ENCODE measurements at regions not wholly inside any gene's neighbourhood (a gene's known extent, or its start where the extent isn't known, plus 50 kb on each side); places are given as distances from the start of the nearest gene placed in this dataset.

DNA sequence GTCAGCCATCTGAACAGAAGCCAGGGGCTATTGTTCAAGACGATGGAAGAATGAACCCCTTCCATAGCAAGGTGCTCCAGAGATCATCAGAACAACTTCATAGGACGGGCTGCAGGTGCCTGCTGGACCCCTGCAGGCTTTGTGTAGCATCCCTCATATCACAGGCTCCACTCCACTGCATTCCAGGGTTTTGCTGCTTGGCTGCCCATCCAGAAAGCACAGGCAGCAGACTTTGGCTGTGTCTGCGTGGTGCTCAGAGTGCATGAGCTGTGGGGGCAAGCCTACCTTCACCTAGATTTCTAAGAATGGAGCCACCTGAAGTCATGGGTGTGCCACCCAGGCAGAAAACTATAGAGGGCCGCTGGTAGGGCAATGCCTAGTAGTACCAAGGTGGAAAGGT is 93.9 kb upstream of the NLRP1 start:
- TF ChIP-seq, protein P1, sequence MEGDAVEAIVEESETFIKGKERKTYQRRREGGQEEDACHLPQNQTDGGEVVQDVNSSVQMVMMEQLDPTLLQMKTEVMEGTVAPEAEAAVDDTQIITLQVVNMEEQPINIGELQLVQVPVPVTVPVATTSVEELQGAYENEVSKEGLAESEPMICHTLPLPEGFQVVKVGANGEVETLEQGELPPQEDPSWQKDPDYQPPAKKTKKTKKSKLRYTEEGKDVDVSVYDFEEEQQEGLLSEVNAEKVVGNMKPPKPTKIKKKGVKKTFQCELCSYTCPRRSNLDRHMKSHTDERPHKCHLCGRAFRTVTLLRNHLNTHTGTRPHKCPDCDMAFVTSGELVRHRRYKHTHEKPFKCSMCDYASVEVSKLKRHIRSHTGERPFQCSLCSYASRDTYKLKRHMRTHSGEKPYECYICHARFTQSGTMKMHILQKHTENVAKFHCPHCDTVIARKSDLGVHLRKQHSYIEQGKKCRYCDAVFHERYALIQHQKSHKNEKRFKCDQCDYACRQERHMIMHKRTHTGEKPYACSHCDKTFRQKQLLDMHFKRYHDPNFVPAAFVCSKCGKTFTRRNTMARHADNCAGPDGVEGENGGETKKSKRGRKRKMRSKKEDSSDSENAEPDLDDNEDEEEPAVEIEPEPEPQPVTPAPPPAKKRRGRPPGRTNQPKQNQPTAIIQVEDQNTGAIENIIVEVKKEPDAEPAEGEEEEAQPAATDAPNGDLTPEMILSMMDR (IDR thresholded peaks at IDR 0.05), result no peak
- no peak for TF ChIP-seq EP300 (IDR thresholded peaks at IDR 0.05)
- no peak for TF ChIP-seq POLR2A (IDR thresholded peaks at IDR 0.05)
- TF ChIP-seq POLR2AphosphoS5 (IDR thresholded peaks at IDR 0.05), result no peak

Measured in gastroesophageal sphincter (tissue), 3 donors.